Amygdala (tissue), 56 donors: ENCODE measurements at regions not wholly inside any gene's neighbourhood (a gene's known extent, or its start where the extent isn't known, plus 50 kb on each side); places are given as distances from the start of the nearest gene placed in this dataset.

Experiments
- DNase-seq, 56 donors: peaks; one replicate each; lab custom pipeline; 2025; lab: John Stamatoyannopoulos, UW

GRCh38 chr12:42660968-42661937 lies 71.7 kb upstream of the PRICKLE1 start:
- no peak for DNase-seq

- no peak for DNase-seq
Measured at GRCh38 chr12:42660117-42660516, 70.6 kb upstream of the PRICKLE1 start.

- no peak for DNase-seq
Measured at GRCh38 chr12:42652048-42652447, 62.5 kb upstream of the PRICKLE1 start.

GRCh38 chr12:42648061-42648460 lies 58.5 kb upstream of the PRICKLE1 start:
- DNase-seq, result no peak

- DNase-seq, result no peak
Measured at GRCh38 chr12:42643881-42644579, 54.5 kb upstream of the PRICKLE1 start.

GRCh38 chr12:42641221-42641885 lies 51.8 kb upstream of the PRICKLE1 start:
- no peak for DNase-seq

- no peak for DNase-seq
Measured at GRCh38 chr12:42640391-42640790, 50.8 kb upstream of the PRICKLE1 start.

GRCh38 chr12:42639556-42639955 lies 50.0 kb upstream of the PRICKLE1 start:
- DNase-seq, result no peak
